Fibroblast of lung (primary cell): ENCODE measurements at regions not wholly inside any gene's neighbourhood (a gene's known extent, or its start where the extent isn't known, plus 50 kb on each side); places are given as distances from the start of the nearest gene placed in this dataset.

ENCODE experiments used
- DNase-seq, 2 donors: peaks; one replicate each; pipeline versions ENCODE4 v3.0.0 to v3.0.0-alpha.2; 2010; ENCODE audit warnings: low read depth in 2 of 2
- H2AFZ ChIP-seq: 2 replicates; pipeline ENCODE4 v1.5.1; 2012; ENCODE audit warnings: low read length, control low read depth, inconsistent platforms
- H3K27ac ChIP-seq: 2 replicates; pipeline ENCODE4 v1.5.1; 2011; ENCODE audit warnings: low read length, control low read depth; ENCODE audit not compliant: insufficient read depth
- H3K27me3 ChIP-seq: 2 replicates; pipeline ENCODE4 v1.5.1; 2011; ENCODE audit warnings: mild to moderate bottlenecking, low read length; ENCODE audit not compliant: control insufficient read depth, insufficient read depth
- H3K36me3 ChIP-seq: 2 replicates; pipeline ENCODE4 v1.5.1; 2011; ENCODE audit warnings: low read length; ENCODE audit not compliant: control insufficient read depth, insufficient read depth
- H3K4me1 ChIP-seq: 2 replicates; pipeline ENCODE4 v1.5.1; 2011; ENCODE audit warnings: low read length; ENCODE audit not compliant: control insufficient read depth, insufficient read depth; ENCODE audit errors: extremely low read depth
- H3K4me2 ChIP-seq: 2 replicates; pipeline ENCODE4 v1.5.1; 2011; ENCODE audit warnings: low read length, control low read depth; ENCODE audit not compliant: insufficient read depth; ENCODE audit errors: extremely low read depth
- H3K4me3 ChIP-seq, 4 experiments: fragments of 200-600 bp in 1 of 4; sonication (generic) in 1 of 4; replicated peaks in 1 of 4; 2 replicates each; pipeline ENCODE4 v1.5.1; 2011 to 2016; ENCODE audit warnings: low read length in 4 of 4, low read depth in 3 of 4, mild to moderate bottlenecking in 3 of 4, control low read depth in 2 of 4, inconsistent platforms in 1 of 4, mixed read lengths in 1 of 4; ENCODE audit not compliant: insufficient read depth in 1 of 4; ENCODE audit errors: control extremely low read depth in 1 of 4
- H3K79me2 ChIP-seq: 2 replicates; pipeline ENCODE4 v1.5.1; 2012; ENCODE audit warnings: mild to moderate bottlenecking, low read length, inconsistent platforms; ENCODE audit not compliant: control insufficient read depth, insufficient read depth
- H3K9ac ChIP-seq: 2 replicates; pipeline ENCODE4 v1.5.1; 2011; ENCODE audit warnings: mild to moderate bottlenecking, low read length, control low read depth; ENCODE audit not compliant: insufficient read depth
- H3K9me3 ChIP-seq: 2 replicates; pipeline ENCODE4 v1.5.1; 2012; ENCODE audit warnings: low read depth, low read length; ENCODE audit not compliant: control insufficient read depth, insufficient read depth
- H4K20me1 ChIP-seq: 2 replicates; pipeline ENCODE4 v1.5.1; 2011; ENCODE audit warnings: low read length; ENCODE audit not compliant: control insufficient read depth, insufficient read depth; ENCODE audit errors: extremely low read depth
- EZH2 ChIP-seq: IDR thresholded peaks from 2 replicates; pipeline ENCODE4 v1.5.1; 2012; ENCODE audit warnings: low read length, control low read depth, mild to moderate bottlenecking; ENCODE audit errors: missing control alignments
- TF ChIP-seq, protein P1 (sequence below), 2 donors: IDR thresholded peaks in 1 of 2; conservative IDR thresholded peaks in 1 of 2; 1 replicate in 1 of 2; 2 replicates in 1 of 2; pipeline ENCODE4 v1.5.1; 2011 to 2012; ENCODE audit warnings: low read length in 2 of 2, control low read depth in 1 of 2, inconsistent platforms in 1 of 2, low read depth in 1 of 2, mild to moderate bottlenecking in 1 of 2

DNA sequence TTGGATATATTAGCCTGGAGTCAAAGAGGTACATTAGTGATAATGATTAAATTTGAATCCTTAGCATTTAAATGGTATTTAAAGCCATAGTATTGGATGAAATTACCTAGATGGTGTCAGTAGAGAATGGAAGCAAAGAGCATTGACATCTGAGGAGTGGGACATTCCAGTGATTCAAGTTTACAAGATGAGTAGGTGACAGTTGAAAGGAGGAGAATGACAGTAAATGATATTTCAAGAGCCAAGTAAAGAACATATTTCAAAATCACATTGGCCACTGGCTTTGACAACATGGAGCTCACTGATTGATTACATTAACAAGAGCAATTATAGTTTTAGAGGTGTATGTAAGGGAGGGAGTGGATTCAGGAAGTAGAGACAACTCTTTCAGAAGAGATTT lies 93.9 kb upstream of the MEF2C start:
- TF ChIP-seq EZH2: no peak
- TF ChIP-seq, protein P1, sequence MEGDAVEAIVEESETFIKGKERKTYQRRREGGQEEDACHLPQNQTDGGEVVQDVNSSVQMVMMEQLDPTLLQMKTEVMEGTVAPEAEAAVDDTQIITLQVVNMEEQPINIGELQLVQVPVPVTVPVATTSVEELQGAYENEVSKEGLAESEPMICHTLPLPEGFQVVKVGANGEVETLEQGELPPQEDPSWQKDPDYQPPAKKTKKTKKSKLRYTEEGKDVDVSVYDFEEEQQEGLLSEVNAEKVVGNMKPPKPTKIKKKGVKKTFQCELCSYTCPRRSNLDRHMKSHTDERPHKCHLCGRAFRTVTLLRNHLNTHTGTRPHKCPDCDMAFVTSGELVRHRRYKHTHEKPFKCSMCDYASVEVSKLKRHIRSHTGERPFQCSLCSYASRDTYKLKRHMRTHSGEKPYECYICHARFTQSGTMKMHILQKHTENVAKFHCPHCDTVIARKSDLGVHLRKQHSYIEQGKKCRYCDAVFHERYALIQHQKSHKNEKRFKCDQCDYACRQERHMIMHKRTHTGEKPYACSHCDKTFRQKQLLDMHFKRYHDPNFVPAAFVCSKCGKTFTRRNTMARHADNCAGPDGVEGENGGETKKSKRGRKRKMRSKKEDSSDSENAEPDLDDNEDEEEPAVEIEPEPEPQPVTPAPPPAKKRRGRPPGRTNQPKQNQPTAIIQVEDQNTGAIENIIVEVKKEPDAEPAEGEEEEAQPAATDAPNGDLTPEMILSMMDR (conservative IDR thresholded peaks at IDR 0.05 in 1 of 2, IDR thresholded peaks at IDR 0.05 in 1 of 2; ENCODE audit: low read depth in 1 of 2, low read length in 2 of 2): no peak
- no peak overlapping the region for H3K4me2 ChIP-seq

DNA sequence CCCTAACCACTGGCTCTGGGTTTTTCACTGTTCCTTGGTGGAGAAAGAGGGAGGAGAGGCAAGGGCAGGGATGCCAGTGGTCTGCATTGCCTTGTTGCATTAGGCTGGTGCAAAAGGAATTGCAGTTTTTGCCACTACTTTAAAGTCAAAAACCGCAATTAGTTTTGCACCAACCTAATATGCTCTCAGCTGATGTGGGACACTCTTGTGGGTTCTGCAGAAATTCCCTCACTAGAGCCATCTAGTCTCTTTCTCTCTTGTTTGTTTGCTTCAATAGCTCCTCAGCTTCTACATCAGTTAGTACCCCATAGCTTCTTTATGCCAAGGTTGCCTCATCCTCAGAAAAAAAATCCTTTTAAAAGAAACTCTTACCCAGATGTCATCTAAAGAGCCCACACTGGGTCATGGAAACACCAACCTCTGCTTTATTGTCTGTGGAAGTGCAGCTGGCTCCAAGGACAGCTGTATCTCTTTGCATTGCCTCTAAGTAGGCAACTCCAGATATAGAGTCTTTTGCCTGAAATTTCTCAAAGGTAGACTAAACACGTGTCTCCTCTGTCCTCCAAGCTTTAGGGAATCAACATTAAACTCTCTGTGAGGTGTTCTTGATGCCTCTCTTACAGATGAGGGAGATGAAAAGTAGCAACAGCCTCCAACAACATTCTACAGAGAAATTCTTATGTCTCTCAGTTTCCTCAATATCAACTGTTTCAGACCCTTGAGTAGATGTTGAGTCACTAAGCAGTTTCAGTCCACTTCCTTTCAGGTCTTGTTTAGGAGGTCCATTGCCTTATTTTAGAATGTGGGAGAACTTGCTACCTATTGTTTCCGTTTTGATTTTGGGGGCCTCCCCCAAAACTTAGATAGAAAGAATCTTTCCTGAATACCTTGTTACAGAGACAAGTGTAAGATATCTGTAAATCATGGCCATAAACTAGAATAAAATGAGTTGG lies 84.9 kb upstream of the MEF2C start:
- no peaks in the 10 kb centered on the region for H3K4me1 ChIP-seq

More for the DNA sequence above, 93.9 kb upstream of the MEF2C start:
- H3K27me3 ChIP-seq: no peaks in the 10 kb centered on the region
- H3K9me3 ChIP-seq: no peaks in the 10 kb centered on the region
- no peaks in the 10 kb centered on the region for H3K4me1 ChIP-seq
- H3K9ac ChIP-seq: no peak overlapping the region
- no peak overlapping the region for H3K4me3 ChIP-seq
- H3K79me2 ChIP-seq: no peaks in the 10 kb centered on the region
- DNase-seq: no peak
- H3K36me3 ChIP-seq: no peaks in the 10 kb centered on the region
- H4K20me1 ChIP-seq: no peaks in the 10 kb centered on the region
- H3K27ac ChIP-seq: no peak overlapping the region
- H2AFZ ChIP-seq: no peak overlapping the region

DNA sequence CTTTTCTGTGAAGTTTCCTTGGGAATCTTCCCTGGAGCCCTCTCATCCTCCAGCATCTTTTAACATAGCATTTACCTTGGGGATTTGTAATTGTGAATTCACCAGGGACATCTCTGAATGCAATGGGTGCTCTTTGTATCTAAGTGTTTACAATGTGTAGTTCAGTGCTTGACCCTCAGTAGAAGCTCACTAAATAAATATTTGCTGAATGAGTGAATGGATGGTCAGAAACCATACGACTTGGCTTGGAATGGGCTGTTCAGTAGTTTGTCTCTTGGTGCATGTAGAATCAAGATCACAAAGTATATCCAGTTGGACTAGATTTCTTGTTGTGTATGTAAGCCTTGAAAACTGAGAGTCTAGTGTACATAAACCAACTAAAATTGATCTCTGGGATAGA lies 81.8 kb upstream of the MEF2C start:
- no peak overlapping the region for H3K9ac ChIP-seq
- H3K79me2 ChIP-seq: no peaks in the 10 kb centered on the region
- H3K9me3 ChIP-seq: no peaks in the 10 kb centered on the region
- no peaks in the 10 kb centered on the region for H3K4me1 ChIP-seq
- peaks cover 5% of the 10 kb centered on the region for H3K27me3 ChIP-seq
- TF ChIP-seq, protein P1 (conservative IDR thresholded peaks at IDR 0.05 in 1 of 2, IDR thresholded peaks at IDR 0.05 in 1 of 2; ENCODE audit: low read depth in 1 of 2, low read length in 2 of 2): no peak
- TF ChIP-seq EZH2: no peak
- no peak overlapping the region for H3K4me2 ChIP-seq
- no peak overlapping the region for H3K4me3 ChIP-seq
- H4K20me1 ChIP-seq: no peaks in the 10 kb centered on the region
- no peak overlapping the region for H2AFZ ChIP-seq
- no peak for DNase-seq
- H3K36me3 ChIP-seq: no peaks in the 10 kb centered on the region
- H3K27ac ChIP-seq: no peak overlapping the region

More for the DNA sequence above, 84.9 kb upstream of the MEF2C start:
- Histone ChIP-seq H3K4me3 (no peak overlapping the region), H3K27ac (no peak overlapping the region), H3K9me3 (no peaks in the 10 kb centered on the region), H3K9ac (no peak overlapping the region), H3K4me2 (no peak overlapping the region), H3K79me2 (no peaks in the 10 kb centered on the region), H2AFZ (no peak overlapping the region), H4K20me1 (no peaks in the 10 kb centered on the region), H3K27me3 (peaks cover 5% of the 10 kb centered on the region), H3K36me3 (no peaks in the 10 kb centered on the region)
- TF ChIP-seq, protein P1 (conservative IDR thresholded peaks at IDR 0.05 in 1 of 2, IDR thresholded peaks at IDR 0.05 in 1 of 2; ENCODE audit: low read depth in 1 of 2, low read length in 2 of 2): no peak
- TF ChIP-seq EZH2: no peak
- DNase-seq: no peak
